CD14-positive monocyte (primary cell): ENCODE measurements at regions not wholly inside any gene's neighbourhood (a gene's known extent, or its start where the extent isn't known, plus 50 kb on each side); places are given as distances from the start of the nearest gene placed in this dataset.

Source experiments
- DNase-seq, 3 donors: peaks; one replicate each; pipeline ENCODE4 v3.0.0-alpha.2; 2011 to 2022
- H2AFZ ChIP-seq: 2 replicates; pipeline ENCODE4 v1.6.0; 2012; ENCODE audit warnings: mild to moderate bottlenecking, low read depth, low read length, inconsistent platforms; ENCODE audit not compliant: insufficient read depth, poor library complexity, severe bottlenecking
- H3K27ac ChIP-seq, 2 donors: 1 replicate in 1 of 2; 2 replicates in 1 of 2; pipeline ENCODE4 v1.5.1; 2012 to 2013; ENCODE audit warnings: low read length in 2 of 2, control low read depth in 1 of 2, inconsistent platforms in 1 of 2, low read depth in 1 of 2, mild to moderate bottlenecking in 1 of 2
- H3K27me3 ChIP-seq, 2 donors: one replicate each; pipeline versions ENCODE4 v1.6.0 to v1.6.1; 2011 to 2013; ENCODE audit warnings: low read length in 2 of 2; ENCODE audit not compliant: control insufficient read depth in 2 of 2, insufficient read depth in 2 of 2
- H3K36me3 ChIP-seq, 2 donors: replicated peaks in 1 of 2; 1 replicate in 1 of 2; 2 replicates in 1 of 2; pipeline versions ENCODE4 v1.5.1 to v1.6.1; 2012 to 2013; ENCODE audit warnings: low read length in 2 of 2, control low read depth in 1 of 2, inconsistent platforms in 1 of 2, mild to moderate bottlenecking in 1 of 2; ENCODE audit not compliant: insufficient read depth in 2 of 2, control insufficient read depth in 1 of 2
- H3K4me1 ChIP-seq, 2 donors: 1 replicate in 1 of 2; 2 replicates in 1 of 2; pipeline versions ENCODE4 v1.5.1 to v1.6.1; 2012 to 2013; ENCODE audit warnings: low read length in 2 of 2, control low read depth in 1 of 2, inconsistent platforms in 1 of 2, mild to moderate bottlenecking in 1 of 2, moderate library complexity in 1 of 2; ENCODE audit not compliant: insufficient read depth in 2 of 2, control insufficient read depth in 1 of 2
- H3K4me2 ChIP-seq: replicated peaks from 2 replicates; pipeline ENCODE3; 2012; ENCODE audit warnings: low read length, moderate library complexity, mild to moderate bottlenecking; ENCODE audit not compliant: poor library complexity, severe bottlenecking; ENCODE audit errors: extremely low read depth
- H3K4me3 ChIP-seq, 3 experiments: fragments of 200-600 bp in 1 of 3; sonication (generic) in 1 of 3; replicated peaks in 1 of 3; 1 replicate in 2 of 3; 2 replicates in 1 of 3; pipeline ENCODE4 v1.5.1; 2011 to 2013; ENCODE audit warnings: low read length in 3 of 3, mild to moderate bottlenecking in 3 of 3, control low read depth in 2 of 3, low read depth in 2 of 3, inconsistent platforms in 1 of 3, moderate library complexity in 1 of 3
- H3K79me2 ChIP-seq: 2 replicates; pipeline ENCODE4 v1.6.0; 2012; ENCODE audit warnings: mild to moderate bottlenecking, control low read depth, inconsistent platforms, low read length, moderate library complexity; ENCODE audit not compliant: insufficient read depth
- H3K9ac ChIP-seq: 2 replicates; pipeline ENCODE4 v1.6.0; 2017; ENCODE audit warnings: low read length, mild to moderate bottlenecking; ENCODE audit not compliant: insufficient read depth, poor library complexity, severe bottlenecking
- H3K9me3 ChIP-seq, 2 donors: replicated peaks in 1 of 2; 1 replicate in 1 of 2; 2 replicates in 1 of 2; pipeline versions ENCODE4 v1.5.1 to v1.6.1; 2012 to 2013; ENCODE audit warnings: low read length in 2 of 2, control low read depth in 1 of 2; ENCODE audit not compliant: control insufficient read depth in 1 of 2, insufficient read depth in 1 of 2
- H4K20me1 ChIP-seq: 2 replicates; pipeline ENCODE4 v1.6.0; 2012; ENCODE audit warnings: mild to moderate bottlenecking, low read length, control low read depth, moderate library complexity; ENCODE audit not compliant: insufficient read depth
- H3K27ac Mint-ChIP-seq, 7 donors: one replicate each; pipeline ENCODE4 v1.8.0; 2020; ENCODE audit warnings: mild to moderate bottlenecking in 7 of 7, mixed read lengths in 7 of 7, moderate library complexity in 6 of 7, inconsistent platforms in 2 of 7
- H3K27me3 Mint-ChIP-seq, 3 donors: one replicate each; pipeline ENCODE4 v1.8.0; 2021 to 2022; ENCODE audit warnings: low read depth in 3 of 3, mild to moderate bottlenecking in 3 of 3, mixed read lengths in 3 of 3, moderate library complexity in 3 of 3, inconsistent platforms in 1 of 3
- H3K36me3 Mint-ChIP-seq, 2 donors: one replicate each; pipeline ENCODE4 v1.8.0; 2020; ENCODE audit warnings: mixed read lengths in 2 of 2, inconsistent platforms in 1 of 2, mild to moderate bottlenecking in 1 of 2
- H3K4me1 Mint-ChIP-seq: one replicate; pipeline ENCODE4 v1.8.0; 2020; ENCODE audit warnings: mild to moderate bottlenecking, mixed read lengths
- H3K4me3 Mint-ChIP-seq, 2 donors: one replicate each; pipeline ENCODE4 v1.8.0; 2020; ENCODE audit warnings: mild to moderate bottlenecking in 2 of 2, mixed read lengths in 2 of 2, moderate library complexity in 1 of 2
- H3K9me3 Mint-ChIP-seq, 7 donors: one replicate each; pipeline ENCODE4 v1.8.0; 2020 to 2022; ENCODE audit warnings: mixed read lengths in 7 of 7, mild to moderate bottlenecking in 6 of 7, moderate library complexity in 6 of 7, inconsistent platforms in 2 of 7
- WGBS: methylation state at CpG from one replicate; pipeline ENCODE4 v1.1.5; 2013; ENCODE audit warnings: missing lambda C conversion rate; ENCODE audit not compliant: insufficient coverage; 5-methylcytosine and 5-hydroxymethylcytosine counted together
- intact Hi-C, 2 donors: fragments of 100-400 bp; cut with micrococcal nuclease; formaldehyde crosslinking; loops; one replicate each; pipeline versions ENCODE4 v1.15.0 to v1.15.1; 2023
- TF ChIP-seq, protein P1 (sequence below): fragments of 200-600 bp; IDR thresholded peaks from one replicate; pipeline ENCODE4 v1.8.0; 2022; ENCODE audit warnings: antibody characterized with exemption, mild to moderate bottlenecking

DNA sequence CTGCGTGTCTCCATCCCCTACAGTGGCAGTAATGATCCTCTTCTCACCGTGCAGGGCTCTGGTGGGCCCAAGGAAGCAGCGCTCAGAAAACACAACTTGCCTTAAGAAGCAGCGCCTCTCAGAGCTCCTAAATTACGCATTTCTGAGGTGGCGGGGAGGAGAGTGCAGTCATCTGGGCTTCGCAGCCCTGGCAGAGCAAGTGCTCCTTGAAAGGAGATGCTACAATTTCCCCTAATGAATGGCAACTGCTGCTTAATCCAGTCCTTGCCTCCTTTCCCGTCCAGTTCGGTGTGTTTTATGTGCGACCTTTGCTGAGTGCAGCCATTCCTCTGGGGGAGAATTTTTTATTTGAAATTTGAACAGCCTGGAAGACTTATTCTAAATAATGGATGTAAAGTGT, 287.3 kb downstream of the PTPRU start:
- H3K9ac ChIP-seq, result no peak overlapping the region
- H3K4me1 ChIP-seq, result no peaks in the 10 kb centered on the region
- no peaks in the 10 kb centered on the region for H3K36me3 Mint-ChIP-seq
- H3K4me3 Mint-ChIP-seq, result no peak overlapping the region
- H2AFZ ChIP-seq, result no peak overlapping the region
- peaks cover 10 to 12% (median 10%) of the 10 kb centered on the region in 3 donors for H3K27me3 Mint-ChIP-seq
- H3K36me3 ChIP-seq, result no peaks in the 10 kb centered on the region
- DNase-seq, result no peak
- no peaks in the 10 kb centered on the region for H3K4me1 Mint-ChIP-seq
- WGBS, result 78% methylated on average over 6 of the region's 10 CpGs
- no peak overlapping the region for H3K27ac Mint-ChIP-seq
- no peaks in the 10 kb centered on the region for H4K20me1 ChIP-seq
- H3K27me3 ChIP-seq, result no peaks in the 10 kb centered on the region
- H3K79me2 ChIP-seq, result no peaks in the 10 kb centered on the region
- TF ChIP-seq, protein P1, sequence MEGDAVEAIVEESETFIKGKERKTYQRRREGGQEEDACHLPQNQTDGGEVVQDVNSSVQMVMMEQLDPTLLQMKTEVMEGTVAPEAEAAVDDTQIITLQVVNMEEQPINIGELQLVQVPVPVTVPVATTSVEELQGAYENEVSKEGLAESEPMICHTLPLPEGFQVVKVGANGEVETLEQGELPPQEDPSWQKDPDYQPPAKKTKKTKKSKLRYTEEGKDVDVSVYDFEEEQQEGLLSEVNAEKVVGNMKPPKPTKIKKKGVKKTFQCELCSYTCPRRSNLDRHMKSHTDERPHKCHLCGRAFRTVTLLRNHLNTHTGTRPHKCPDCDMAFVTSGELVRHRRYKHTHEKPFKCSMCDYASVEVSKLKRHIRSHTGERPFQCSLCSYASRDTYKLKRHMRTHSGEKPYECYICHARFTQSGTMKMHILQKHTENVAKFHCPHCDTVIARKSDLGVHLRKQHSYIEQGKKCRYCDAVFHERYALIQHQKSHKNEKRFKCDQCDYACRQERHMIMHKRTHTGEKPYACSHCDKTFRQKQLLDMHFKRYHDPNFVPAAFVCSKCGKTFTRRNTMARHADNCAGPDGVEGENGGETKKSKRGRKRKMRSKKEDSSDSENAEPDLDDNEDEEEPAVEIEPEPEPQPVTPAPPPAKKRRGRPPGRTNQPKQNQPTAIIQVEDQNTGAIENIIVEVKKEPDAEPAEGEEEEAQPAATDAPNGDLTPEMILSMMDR, result no peak
- peaks cover 0 to 5% of the 10 kb centered on the region in 2 donors for H3K9me3 ChIP-seq
- no peak overlapping the region for H3K4me3 ChIP-seq
- no peak overlapping the region for H3K4me2 ChIP-seq
- H3K27ac ChIP-seq, result no peak overlapping the region
- H3K9me3 Mint-ChIP-seq, result peaks cover 0 to 9% (median 4%) of the 10 kb centered on the region in 7 donors
- intact Hi-C loops, result no loop called here

DNA sequence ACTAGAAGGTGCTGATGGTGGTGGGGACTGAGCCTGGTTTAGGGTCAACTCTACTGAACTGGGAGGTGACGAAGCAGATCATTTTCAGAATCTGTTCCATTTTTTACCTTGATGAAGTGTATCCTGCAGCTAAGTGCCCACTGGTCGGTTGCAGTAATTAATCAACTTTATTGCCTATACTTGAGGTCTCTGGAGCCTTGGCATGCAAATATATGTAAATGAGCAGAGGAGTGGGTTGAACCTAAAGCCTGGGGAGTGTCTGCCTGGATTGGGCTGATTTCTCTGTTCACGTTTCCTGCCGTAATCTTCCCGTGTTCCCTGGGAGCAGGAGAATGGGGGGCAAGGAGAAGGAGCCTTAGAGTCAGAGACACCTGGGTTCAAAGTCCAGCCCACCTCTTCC, 286.8 kb downstream of the PTPRU start:
- H3K4me2 ChIP-seq, result no peak overlapping the region
- H3K4me1 ChIP-seq, result no peaks in the 10 kb centered on the region
- H3K79me2 ChIP-seq, result no peaks in the 10 kb centered on the region
- peaks cover 0 to 2% of the 10 kb centered on the region in 2 donors for H3K9me3 ChIP-seq
- Mint-ChIP-seq H3K36me3 (no peaks in the 10 kb centered on the region), H3K27me3 (peaks cover 10 to 12% (median 10%) of the 10 kb centered on the region in 3 donors), H3K27ac (no peak overlapping the region), H3K9me3 (peaks cover 0 to 8% (median 1%) of the 10 kb centered on the region in 7 donors), H3K4me1 (no peaks in the 10 kb centered on the region), H3K4me3 (no peak overlapping the region)
- H3K4me3 ChIP-seq, result no peak overlapping the region
- no peaks in the 10 kb centered on the region for H3K27me3 ChIP-seq
- TF ChIP-seq, protein P1, result no peak
- H4K20me1 ChIP-seq, result no peaks in the 10 kb centered on the region
- no peak for DNase-seq
- H2AFZ ChIP-seq, result no peak overlapping the region
- H3K9ac ChIP-seq, result no peak overlapping the region
- WGBS, result 77% methylated on average over 3 of the region's 5 CpGs
- no peak overlapping the region for H3K27ac ChIP-seq
- no peaks in the 10 kb centered on the region for H3K36me3 ChIP-seq
- intact Hi-C loops, result no loop called here
